H7 (cell line): ENCODE measurements at regions not wholly inside any gene's neighbourhood (a gene's known extent, or its start where the extent isn't known, plus 50 kb on each side); places are given as distances from the start of the nearest gene placed in this dataset.
"Not testable (repeated sequence)": the region's sequence is repeated elsewhere in the genome, so short reads cannot be mapped to it uniquely, and the experiment has no call there.

Experiments used
- DNase-seq: peaks from one replicate; pipeline ENCODE4 v3.0.0; 2012
- H3K27me3 ChIP-seq: 2 replicates; pipeline ENCODE4 v1.6.0; 2011; ENCODE audit warnings: mild to moderate bottlenecking, low read length; ENCODE audit not compliant: control insufficient read depth, insufficient read depth
- H3K36me3 ChIP-seq: replicated peaks from 2 replicates; pipeline ENCODE4 v1.5.1; 2011; ENCODE audit warnings: low read length; ENCODE audit not compliant: control insufficient read depth, insufficient read depth
- H3K4me3 ChIP-seq: 2 replicates; pipeline ENCODE4 v1.5.1; 2011; ENCODE audit warnings: low read depth, mild to moderate bottlenecking, control low read depth, low read length, moderate library complexity; ENCODE audit not compliant: insufficient read depth

DNA sequence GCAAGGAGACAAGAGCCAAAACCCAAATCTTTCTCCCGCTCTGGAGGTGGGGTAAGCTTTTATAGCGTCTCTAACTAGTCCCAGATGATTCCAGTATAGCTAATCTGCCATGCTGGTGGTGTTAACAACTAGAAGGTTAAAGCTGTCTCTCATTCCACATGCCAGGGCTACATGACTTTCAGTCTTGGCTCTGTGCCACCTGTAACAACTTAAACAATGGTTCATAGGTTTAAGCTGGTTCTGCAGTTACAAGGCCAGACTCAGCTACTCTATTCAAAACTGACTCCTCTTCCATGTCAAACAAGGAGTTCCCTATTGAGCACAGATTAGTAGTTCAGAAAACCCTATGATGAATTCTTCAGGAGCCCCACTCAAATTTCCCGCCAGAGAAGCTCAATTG lies 128.9 kb downstream of the ELOVL4 start:
- Histone ChIP-seq H3K36me3 (no peaks in the 10 kb centered on the region), H3K27me3 (no peaks in the 10 kb centered on the region), H3K4me3 (no peak overlapping the region)
- no peak for DNase-seq

DNA sequence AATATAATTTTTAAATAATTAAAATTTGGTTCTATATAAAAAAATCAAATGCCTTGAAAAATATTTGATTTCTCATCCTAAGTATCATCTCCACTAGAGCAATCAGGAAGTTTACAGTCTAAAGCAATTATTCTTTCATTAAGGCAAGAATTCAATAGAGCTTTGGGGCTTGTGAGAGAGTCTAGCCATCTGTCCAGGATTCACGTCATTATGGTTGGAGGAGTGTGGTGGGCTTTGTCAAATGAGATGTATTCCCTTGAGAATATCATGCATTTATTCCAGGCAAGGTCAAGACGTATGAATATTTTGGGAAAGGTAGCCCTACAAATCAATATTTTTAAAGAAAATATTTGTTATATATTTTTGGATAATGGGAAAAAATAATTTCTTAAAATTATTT lies 132.4 kb downstream of the ELOVL4 start:
- DNase-seq, result no peak
- H3K4me3 ChIP-seq, result no peak overlapping the region
- H3K27me3 ChIP-seq, result no peaks in the 10 kb centered on the region
- no peaks in the 10 kb centered on the region for H3K36me3 ChIP-seq

DNA sequence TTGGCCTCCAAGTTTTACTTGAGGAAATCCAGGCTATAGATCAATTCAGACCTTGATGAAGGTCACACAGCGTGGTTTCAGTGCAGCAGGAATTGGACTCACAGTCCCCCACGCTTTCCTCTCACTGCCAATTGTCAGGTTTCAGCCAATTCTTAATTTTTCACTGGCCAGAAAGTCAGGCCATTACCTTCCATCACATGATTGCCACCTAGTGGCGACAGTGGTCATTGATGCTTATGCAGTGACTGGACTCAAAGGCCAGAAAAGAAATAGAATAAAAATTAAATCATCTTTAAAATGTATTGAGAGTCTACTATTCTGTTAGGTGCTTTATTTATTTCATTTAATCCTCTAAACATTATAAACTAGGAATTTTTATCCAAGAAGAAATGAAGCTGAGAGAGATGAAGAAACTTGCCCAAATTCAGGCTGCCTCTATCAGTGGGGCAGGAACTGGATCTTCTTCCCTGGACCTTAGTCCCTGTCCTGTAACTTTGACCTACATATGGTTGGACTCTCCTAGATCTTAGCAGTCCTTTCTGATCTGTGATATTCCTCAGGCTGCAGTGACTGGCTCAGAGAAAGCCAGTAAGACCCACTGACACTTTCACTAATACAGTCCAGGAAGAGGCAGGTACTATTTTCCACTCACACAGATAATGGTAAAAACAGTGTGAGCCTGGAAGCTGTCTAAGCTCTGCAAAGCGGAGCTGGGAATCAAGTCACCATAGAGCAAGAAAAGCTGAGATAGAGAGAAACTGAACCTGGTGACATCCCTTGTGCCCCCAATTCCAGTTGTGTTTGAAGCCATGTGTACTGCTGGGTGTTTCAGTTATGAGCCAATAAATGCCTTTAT lies 133.3 kb downstream of the ELOVL4 start:
- H3K4me3 ChIP-seq, result no peak overlapping the region
- no peaks in the 10 kb centered on the region for H3K27me3 ChIP-seq
- no peaks in the 10 kb centered on the region for H3K36me3 ChIP-seq
- peak; percentile 58 for DNase-seq

DNA sequence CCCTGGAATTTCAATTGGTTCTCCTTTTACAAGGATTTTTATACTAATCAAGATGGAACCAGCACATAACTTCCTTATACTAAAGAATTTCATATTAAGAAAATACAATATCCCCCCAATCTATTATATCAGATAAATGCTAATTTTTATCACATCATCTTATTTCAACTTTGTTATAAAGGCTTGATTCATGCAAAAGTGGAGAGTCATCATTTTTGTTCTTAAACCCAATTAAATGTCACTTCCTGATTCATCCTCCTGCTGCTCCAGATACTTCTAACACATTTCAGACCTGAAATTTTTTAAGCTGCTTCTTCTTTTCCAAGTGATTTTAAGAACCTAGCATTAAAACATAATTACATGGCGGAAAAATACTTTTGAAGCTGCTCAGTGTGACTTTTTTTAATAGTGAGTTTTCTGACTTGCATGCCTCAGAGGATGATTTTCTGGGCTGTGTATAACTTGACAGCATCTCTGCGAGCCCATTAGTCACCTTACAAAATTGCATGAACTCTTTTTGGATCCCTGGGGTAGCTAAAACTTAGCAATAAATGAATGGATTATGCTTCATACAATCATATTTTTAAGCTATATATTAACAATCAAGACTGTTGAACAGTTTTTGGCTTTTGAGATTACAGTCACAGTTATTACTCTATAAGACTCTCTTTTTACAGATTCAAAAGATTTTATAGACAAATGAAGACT lies 134.1 kb downstream of the ELOVL4 start:
- H3K36me3 ChIP-seq, result no peaks in the 10 kb centered on the region
- H3K4me3 ChIP-seq, result no peak overlapping the region
- DNase-seq, result no peak
- H3K27me3 ChIP-seq, result no peaks in the 10 kb centered on the region

DNA sequence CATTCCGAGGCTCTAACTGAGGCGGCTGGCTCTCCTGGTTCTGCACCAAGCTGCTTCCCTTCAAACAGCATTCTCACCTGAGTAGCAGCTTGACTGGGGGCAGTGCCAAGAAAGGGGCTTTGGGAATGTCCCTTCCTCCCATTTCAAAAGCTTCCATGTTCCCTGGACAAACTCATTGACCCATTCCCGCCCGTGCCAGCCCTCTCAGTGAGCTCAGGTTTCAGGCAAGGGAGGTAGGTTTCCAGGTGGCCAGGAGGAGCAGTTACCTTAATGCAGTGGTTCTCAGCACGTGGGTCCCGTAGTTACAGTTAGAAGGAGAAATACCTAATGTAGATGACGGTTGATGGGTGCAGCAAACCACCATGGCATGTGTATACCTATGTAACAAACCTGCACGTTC lies 135.2 kb downstream of the ELOVL4 start:
- H3K27me3 ChIP-seq, result no peaks in the 10 kb centered on the region
- no peak for DNase-seq
- H3K4me3 ChIP-seq, result no peak overlapping the region
- no peaks in the 10 kb centered on the region for H3K36me3 ChIP-seq

DNA sequence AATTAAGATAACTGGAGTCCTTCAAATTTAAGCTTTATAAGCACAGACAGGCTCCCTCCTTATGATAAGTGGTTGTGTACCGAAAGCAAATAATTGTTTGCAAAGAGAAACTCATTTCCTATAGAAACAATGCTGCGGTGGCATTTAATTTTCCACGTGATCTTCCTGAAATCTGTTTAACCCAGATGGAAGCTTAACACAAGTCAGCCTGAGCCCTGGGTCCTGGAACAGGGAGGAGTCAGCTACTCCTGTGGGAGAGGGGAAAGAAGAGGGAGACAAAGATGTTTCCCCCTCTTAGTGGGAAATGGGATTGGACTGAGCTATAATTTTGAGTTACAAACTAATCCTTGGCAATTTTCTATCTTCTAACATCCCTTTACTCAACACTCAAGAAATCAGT lies 136.5 kb downstream of the ELOVL4 start:
- no peak for DNase-seq
- no peak overlapping the region for H3K4me3 ChIP-seq
- H3K36me3 ChIP-seq, result no peaks in the 10 kb centered on the region
- no peaks in the 10 kb centered on the region for H3K27me3 ChIP-seq

DNA sequence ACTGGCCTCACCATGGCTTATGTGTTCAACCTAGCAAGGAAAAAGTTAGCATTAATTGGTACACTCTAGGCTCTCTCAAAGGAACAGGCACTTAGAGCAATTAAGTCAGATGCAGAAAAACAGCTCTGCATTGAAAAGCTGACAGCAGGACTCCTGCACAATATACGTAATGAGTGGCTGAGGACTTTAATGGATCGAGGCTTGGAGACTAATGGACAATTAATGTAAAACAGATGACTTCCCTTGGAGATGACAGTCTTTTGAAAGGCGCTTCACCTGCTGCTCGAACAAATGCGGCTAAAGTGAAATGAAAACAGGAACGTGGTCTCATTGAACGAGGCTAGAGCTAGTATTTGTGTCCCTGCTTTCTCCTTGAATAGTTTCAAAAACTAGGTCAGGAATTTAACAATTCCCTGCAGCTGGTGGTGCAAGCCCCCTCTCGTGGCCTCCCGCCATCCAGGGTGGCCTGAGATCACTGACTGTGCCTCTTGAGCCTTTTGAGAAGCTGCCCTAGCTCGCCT lies 137.1 kb downstream of the ELOVL4 start:
- H3K36me3 ChIP-seq, result no peaks in the 10 kb centered on the region
- DNase-seq, result no peak
- H3K27me3 ChIP-seq, result no peaks in the 10 kb centered on the region
- H3K4me3 ChIP-seq, result no peak overlapping the region

DNA sequence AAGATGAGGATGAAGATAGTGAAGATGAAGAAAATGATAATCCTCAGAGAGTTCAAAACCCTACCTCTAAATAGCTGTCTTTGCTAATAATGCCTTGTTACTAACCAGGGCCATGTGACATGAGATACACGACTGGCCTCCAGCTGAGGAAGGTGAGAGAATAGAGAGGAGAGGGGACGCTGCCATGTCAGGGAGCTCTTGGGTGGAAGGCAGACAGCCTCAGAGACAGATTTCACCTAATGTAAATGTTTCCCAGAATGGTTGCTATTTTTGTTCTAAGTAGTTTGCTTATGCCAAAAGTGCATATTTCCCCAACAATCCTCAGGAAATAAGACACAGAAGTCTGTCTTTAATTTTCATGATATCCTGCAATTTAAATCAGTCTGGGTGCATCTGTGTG lies 138.4 kb downstream of the ELOVL4 start:
- DNase-seq, result no peak
- Histone ChIP-seq H3K27me3 (no peaks in the 10 kb centered on the region), H3K36me3 (no peaks in the 10 kb centered on the region), H3K4me3 (no peak overlapping the region)

DNA sequence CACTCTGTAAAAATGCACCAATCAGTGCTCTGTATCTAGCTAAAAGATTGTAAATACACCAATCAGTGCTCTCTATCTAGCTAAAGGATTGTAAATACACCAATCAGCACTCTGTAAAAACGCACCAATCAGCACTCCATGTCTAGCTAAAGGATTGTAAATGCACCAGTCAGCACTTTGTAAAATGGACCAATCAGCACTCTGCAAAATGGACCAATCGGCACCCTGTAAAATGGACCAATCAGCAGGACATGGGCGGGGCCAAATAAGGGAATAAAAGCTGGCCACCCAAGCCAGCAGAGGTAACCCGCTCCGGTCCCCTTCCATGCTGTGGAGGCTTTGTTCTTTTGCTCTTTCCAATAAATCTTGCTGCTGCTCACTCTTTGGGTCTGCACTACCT lies 140.7 kb downstream of the ELOVL4 start:
- not testable (repeated sequence) for H3K36me3 ChIP-seq, DNase-seq, H3K27me3 ChIP-seq, H3K4me3 ChIP-seq

DNA sequence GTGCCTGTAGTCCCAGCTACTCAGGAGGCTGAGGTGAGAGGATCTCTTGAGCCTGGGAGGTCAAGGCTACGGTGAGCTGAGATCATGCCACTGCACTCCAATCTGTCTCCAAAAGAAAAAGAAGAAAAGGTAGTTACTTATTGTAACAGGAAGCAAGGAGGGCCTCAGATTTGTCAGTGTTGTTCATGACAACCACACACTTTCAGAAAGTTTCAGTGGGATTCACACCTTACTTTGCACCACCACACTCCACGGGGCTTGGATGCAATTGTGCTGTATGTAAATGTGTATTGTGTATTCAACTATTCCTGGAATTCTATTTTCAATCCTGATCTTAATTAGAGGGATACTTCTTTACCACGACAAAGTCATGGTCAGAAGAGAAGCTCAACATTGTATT lies 142.6 kb downstream of the ELOVL4 start:
- Histone ChIP-seq H3K27me3 (no peaks in the 10 kb centered on the region), H3K36me3 (no peaks in the 10 kb centered on the region), H3K4me3 (no peak overlapping the region)
- no peak for DNase-seq

DNA sequence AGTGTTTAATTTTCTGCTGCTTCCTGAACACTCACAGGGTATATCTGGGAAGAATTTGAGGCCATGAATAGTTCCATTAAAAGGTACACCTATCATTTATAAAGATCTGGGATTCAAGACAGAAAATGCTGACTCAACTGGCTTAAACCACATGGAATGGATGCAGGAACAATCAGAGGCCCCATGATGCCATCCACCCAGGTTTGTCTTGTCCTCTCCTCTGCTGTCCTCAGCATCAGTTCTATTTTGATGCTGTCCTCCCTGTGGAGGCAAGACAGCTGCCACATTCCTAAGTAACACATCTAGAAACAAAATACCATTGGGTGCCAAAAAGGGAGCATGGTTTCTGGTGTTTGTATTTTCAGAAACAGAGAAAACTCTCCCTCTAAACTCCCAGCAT lies 143.4 kb downstream of the ELOVL4 start:
- Histone ChIP-seq H3K27me3 (no peaks in the 10 kb centered on the region), H3K36me3 (no peaks in the 10 kb centered on the region), H3K4me3 (no peak overlapping the region)
- no peak for DNase-seq

DNA sequence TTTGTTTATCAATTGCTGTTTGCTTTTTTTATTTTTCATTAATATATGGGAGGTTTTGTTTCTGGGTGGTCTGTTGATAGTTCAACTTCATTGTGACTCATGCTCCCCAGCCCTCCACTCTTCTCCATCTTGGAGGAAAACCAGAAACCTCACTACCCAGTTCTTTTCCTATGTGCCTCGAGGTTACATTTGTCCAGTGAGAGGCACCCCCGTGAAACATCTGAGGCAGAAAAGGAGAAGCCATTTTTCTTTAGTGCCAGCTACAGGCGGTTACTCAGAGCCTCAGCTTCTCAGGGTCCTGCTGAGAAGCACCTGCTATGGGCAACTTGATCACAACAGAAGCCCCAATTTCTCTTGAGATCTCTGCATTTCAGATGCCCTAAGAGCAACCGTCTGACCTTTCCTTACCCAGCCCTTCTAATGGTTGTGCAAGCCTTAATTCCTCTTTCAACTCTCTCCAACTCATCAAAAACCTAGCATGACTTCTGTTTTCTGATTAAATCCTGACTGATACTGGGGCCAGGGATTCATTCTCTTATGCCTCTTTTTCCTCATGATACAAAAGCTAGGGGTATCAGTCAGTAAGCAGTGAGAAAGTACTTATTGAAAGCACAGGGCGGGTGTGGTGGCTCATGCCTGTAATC lies 144.6 kb downstream of the ELOVL4 start:
- no peaks in the 10 kb centered on the region for H3K27me3 ChIP-seq
- no peaks in the 10 kb centered on the region for H3K36me3 ChIP-seq
- DNase-seq, result no peak
- H3K4me3 ChIP-seq, result no peak overlapping the region

DNA sequence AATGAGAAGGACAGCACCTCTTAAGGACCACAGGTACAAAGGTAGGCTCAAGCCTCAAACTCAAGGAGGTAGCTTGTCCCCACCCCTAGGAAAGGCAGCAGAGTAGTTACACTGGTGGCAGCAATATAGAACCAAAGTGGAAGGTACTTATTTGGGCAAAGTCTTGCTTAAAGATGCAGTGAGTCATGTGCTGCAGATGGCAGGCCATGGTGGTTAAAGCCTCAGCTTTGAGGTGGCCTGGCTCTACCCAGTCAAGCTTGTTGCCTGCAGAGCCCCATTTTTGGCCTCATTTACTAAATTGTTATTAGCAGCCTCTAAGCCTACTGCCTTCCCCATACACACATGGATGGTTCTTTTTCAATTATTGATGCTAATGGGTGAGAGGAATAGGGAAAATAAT lies 146.0 kb downstream of the ELOVL4 start:
- H3K36me3 ChIP-seq, result no peaks in the 10 kb centered on the region
- no peak overlapping the region for H3K4me3 ChIP-seq
- no peaks in the 10 kb centered on the region for H3K27me3 ChIP-seq
- DNase-seq, result no peak

DNA sequence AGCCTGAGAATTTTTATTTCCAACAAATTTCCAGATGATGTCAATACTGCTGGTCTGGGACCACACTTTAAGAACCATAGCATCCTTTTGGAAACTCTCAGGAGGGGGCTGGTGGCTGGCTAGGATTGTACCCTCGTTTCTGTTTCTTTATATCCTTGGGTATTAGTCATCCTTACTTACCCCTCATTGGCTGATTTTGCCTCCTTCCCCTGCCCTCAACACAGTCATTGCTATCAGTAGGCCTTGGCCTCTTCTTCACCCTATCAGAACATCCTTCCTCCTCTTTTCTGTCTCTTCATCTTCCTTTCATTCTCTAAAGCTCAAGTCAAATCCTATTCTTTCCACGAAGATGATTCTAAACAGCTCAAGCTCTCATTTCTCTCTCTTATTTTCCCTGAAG lies 148.5 kb downstream of the ELOVL4 start:
- no peaks in the 10 kb centered on the region for H3K27me3 ChIP-seq
- no peaks in the 10 kb centered on the region for H3K36me3 ChIP-seq
- no peak overlapping the region for H3K4me3 ChIP-seq
- no peak for DNase-seq

DNA sequence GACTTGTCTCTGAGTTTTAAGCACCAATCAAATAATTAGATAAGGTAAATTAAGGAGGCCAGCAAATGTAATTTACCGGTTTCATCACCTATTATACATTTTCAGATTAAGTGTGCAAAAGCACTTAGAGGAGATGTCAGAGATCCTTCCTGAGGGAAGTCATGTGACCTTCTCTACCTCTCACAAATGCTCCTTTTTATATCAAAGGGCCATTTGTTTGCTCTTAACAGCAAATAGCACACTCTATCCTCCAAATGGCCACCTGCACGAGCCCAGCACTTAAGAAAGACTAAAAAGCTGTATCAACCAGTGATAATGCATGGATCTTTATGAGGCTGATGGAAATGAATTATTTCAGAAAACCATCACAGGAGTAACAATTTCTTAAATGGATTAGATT lies 149.4 kb downstream of the ELOVL4 start:
- H3K4me3 ChIP-seq, result no peak overlapping the region

More for the DNA sequence above, 149.4 kb downstream of the ELOVL4 start:
- Histone ChIP-seq H3K36me3 (no peaks in the 10 kb centered on the region), H3K27me3 (no peaks in the 10 kb centered on the region)
- no peak for DNase-seq
